Neuron (in vitro differentiated cells): ENCODE measurements at regions not wholly inside any gene's neighbourhood (a gene's known extent, or its start where the extent isn't known, plus 50 kb on each side); places are given as distances from the start of the nearest gene placed in this dataset.

Source experiments
- H2AFZ ChIP-seq: one replicate; pipeline ENCODE4 v1.6.1; 2013; ENCODE audit warnings: low read depth, mild to moderate bottlenecking, inconsistent platforms, low read length, moderate library complexity
- H3K27me3 ChIP-seq: one replicate; pipeline ENCODE4 v1.6.1; 2013; ENCODE audit warnings: low read length; ENCODE audit not compliant: insufficient read depth
- H3K36me3 ChIP-seq: one replicate; pipeline ENCODE4 v1.6.1; 2013; ENCODE audit warnings: low read length; ENCODE audit not compliant: insufficient read depth
- H3K4me1 ChIP-seq: one replicate; pipeline ENCODE4 v1.6.1; 2013; ENCODE audit warnings: low read length; ENCODE audit not compliant: insufficient read depth
- H3K4me3 ChIP-seq: 2 replicates; pipeline ENCODE4 v1.5.1; 2013; ENCODE audit warnings: mild to moderate bottlenecking, low read length, moderate library complexity
- H3K9me3 ChIP-seq: one replicate; pipeline ENCODE4 v1.6.1; 2013; ENCODE audit warnings: low read length

GRCh38 chr2:67985586-67985985 is 77.2 kb downstream of the C1D start:
- no peaks in the 10 kb centered on the region for H3K36me3 ChIP-seq
- no peaks in the 10 kb centered on the region for H3K27me3 ChIP-seq
- no peaks in the 10 kb centered on the region for H3K9me3 ChIP-seq
- no peak overlapping the region for H3K4me3 ChIP-seq
- H2AFZ ChIP-seq = no peak overlapping the region
- no peaks in the 10 kb centered on the region for H3K4me1 ChIP-seq

- no peak overlapping the region for H3K4me3 ChIP-seq
- no peaks in the 10 kb centered on the region for H3K4me1 ChIP-seq
- no peaks in the 10 kb centered on the region for H3K27me3 ChIP-seq
- H3K36me3 ChIP-seq = no peaks in the 10 kb centered on the region
- no peak overlapping the region for H2AFZ ChIP-seq
- no peaks in the 10 kb centered on the region for H3K9me3 ChIP-seq
Observed at GRCh38 chr2:67986258-67986657, 76.5 kb downstream of the C1D start.
